PFSK-1 (cell line): ENCODE measurements at regions not wholly inside any gene's neighbourhood (a gene's known extent, or its start where the extent isn't known, plus 50 kb on each side); places are given as distances from the start of the nearest gene placed in this dataset.

Experiments
- FOXP2 ChIP-seq: optimal IDR thresholded peaks from 2 replicates; pipeline ENCODE3; 2011; ENCODE audit warnings: borderline replicate concordance, control low read depth, inconsistent platforms; ENCODE audit not compliant: insufficient read depth; ENCODE audit errors: extremely low read length, extremely low read depth
- POLR2AphosphoS5 ChIP-seq: IDR thresholded peaks from 2 replicates; pipeline ENCODE4 v1.6.1; 2012; ENCODE audit warnings: low read depth, mild to moderate bottlenecking, control low read depth, low read length, moderate library complexity
- REST ChIP-seq, 2 experiments: IDR thresholded peaks; 2 replicates each; pipeline versions ENCODE4 v1.6.1 to v1.8.0; 2011 to 2012; ENCODE audit warnings: low read depth in 2 of 2, low read length in 2 of 2, control low read depth in 1 of 2, inconsistent platforms in 1 of 2, mild to moderate bottlenecking in 1 of 2, moderate library complexity in 1 of 2; ENCODE audit not compliant: insufficient read depth in 1 of 2
- SIN3A ChIP-seq: IDR thresholded peaks from 2 replicates; pipeline ENCODE4 v1.6.1; 2012; ENCODE audit warnings: mild to moderate bottlenecking, low read length, moderate library complexity, borderline replicate concordance; ENCODE audit not compliant: insufficient read depth
- TAF1 ChIP-seq: IDR thresholded peaks from 2 replicates; pipeline ENCODE4 v1.6.1; 2012; ENCODE audit warnings: low read length, control low read depth, borderline replicate concordance; ENCODE audit not compliant: insufficient read depth

- no peak for TF ChIP-seq TAF1
- TF ChIP-seq SIN3A: no peak
- no peak for TF ChIP-seq POLR2AphosphoS5
- no peak for TF ChIP-seq FOXP2
- no peak for TF ChIP-seq REST (IDR thresholded peaks at IDR 0.05; ENCODE audit: insufficient read depth in 1 of 2, low read depth in 2 of 2, low read length in 2 of 2)
These were observed 207.0 kb upstream of the ZNF507 start for GRCh38 chr19:32138416-32138815.

- TF ChIP-seq REST (IDR thresholded peaks at IDR 0.05; ENCODE audit: insufficient read depth in 1 of 2, low read depth in 2 of 2, low read length in 2 of 2) (no peak), TAF1 (no peak), POLR2AphosphoS5 (no peak), SIN3A (no peak), FOXP2 (no peak)
These were observed 203.4 kb upstream of the ZNF507 start for GRCh38 chr19:32141840-32142511.

- TF ChIP-seq REST (IDR thresholded peaks at IDR 0.05; ENCODE audit: insufficient read depth in 1 of 2, low read depth in 2 of 2, low read length in 2 of 2): no peak
- TF ChIP-seq SIN3A: no peak
- no peak for TF ChIP-seq POLR2AphosphoS5
- TF ChIP-seq TAF1: no peak
- no peak for TF ChIP-seq FOXP2
These were observed 198.7 kb upstream of the ZNF507 start for GRCh38 chr19:32146664-32147063.

GRCh38 chr19:32150605-32151004, 194.8 kb upstream of the ZNF507 start:
- TF ChIP-seq FOXP2 (no peak), TAF1 (no peak), SIN3A (no peak), REST (IDR thresholded peaks at IDR 0.05; ENCODE audit: insufficient read depth in 1 of 2, low read depth in 2 of 2, low read length in 2 of 2) (no peak), POLR2AphosphoS5 (no peak)

GRCh38 chr19:32154418-32154817, 191.0 kb upstream of the ZNF507 start:
- no peak for TF ChIP-seq SIN3A
- no peak for TF ChIP-seq REST (IDR thresholded peaks at IDR 0.05; ENCODE audit: insufficient read depth in 1 of 2, low read depth in 2 of 2, low read length in 2 of 2)
- TF ChIP-seq POLR2AphosphoS5: no peak
- no peak for TF ChIP-seq FOXP2
- no peak for TF ChIP-seq TAF1
